HG02870 (cell line): ENCODE measurements at regions not wholly inside any gene's neighbourhood (a gene's known extent, or its start where the extent isn't known, plus 50 kb on each side); places are given as distances from the start of the nearest gene placed in this dataset.

Experiments
- ATAC-seq: cut with Tn5 transposase; IDR thresholded peaks from one replicate; pipeline ENCODE4 v1.9.1; 2021; ENCODE audit warnings: mild to moderate bottlenecking, moderate library complexity; ENCODE audit not compliant: unreplicated experiment

GRCh38 chr20:39268491-39268951 is 306.4 kb downstream of the DHX35 start:
- ATAC-seq, result no peak

- no peak for ATAC-seq
Measured at GRCh38 chr20:39266989-39267388, 304.8 kb downstream of the DHX35 start.

- ATAC-seq, result no peak
Measured at GRCh38 chr20:39264506-39265172, 302.5 kb downstream of the DHX35 start.

- ATAC-seq, result no peak
Measured at GRCh38 chr20:39263076-39263475, 300.9 kb downstream of the DHX35 start.

- no peak for ATAC-seq
Measured at GRCh38 chr20:39259808-39260207, 297.7 kb downstream of the DHX35 start.

GRCh38 chr20:39259010-39259803 is 297.1 kb downstream of the DHX35 start:
- no peak for ATAC-seq

GRCh38 chr20:39258253-39258652 is 296.1 kb downstream of the DHX35 start:
- ATAC-seq, result no peak

- ATAC-seq, result no peak
Measured at GRCh38 chr20:39253051-39253755, 291.1 kb downstream of the DHX35 start.

- ATAC-seq, result no peak
Measured at GRCh38 chr20:39252035-39252434, 289.9 kb downstream of the DHX35 start.

GRCh38 chr20:39249798-39250197 is 287.7 kb downstream of the DHX35 start:
- ATAC-seq, result no peak

GRCh38 chr20:39248862-39249485 is 286.8 kb downstream of the DHX35 start:
- no peak for ATAC-seq

GRCh38 chr20:39248171-39248861 is 286.2 kb downstream of the DHX35 start:
- no peak for ATAC-seq

- ATAC-seq, result no peak
Measured at GRCh38 chr20:39246436-39246835, 284.3 kb downstream of the DHX35 start.

- no peak for ATAC-seq
Measured at GRCh38 chr20:39245685-39246311, 283.7 kb downstream of the DHX35 start.

GRCh38 chr20:39243962-39244361 is 281.8 kb downstream of the DHX35 start:
- ATAC-seq, result no peak

- ATAC-seq, result no peak
Measured at GRCh38 chr20:39242614-39243013, 280.5 kb downstream of the DHX35 start.

GRCh38 chr20:39234520-39235095 is 272.5 kb downstream of the DHX35 start:
- no peak for ATAC-seq

GRCh38 chr20:39233755-39234154 is 271.6 kb downstream of the DHX35 start:
- no peak for ATAC-seq

- no peak for ATAC-seq
Measured at GRCh38 chr20:39227416-39227815, 265.3 kb downstream of the DHX35 start.

GRCh38 chr20:39225978-39226377 is 263.8 kb downstream of the DHX35 start:
- no peak for ATAC-seq
